Endodermal cell (in vitro differentiated cells): ENCODE measurements at regions not wholly inside any gene's neighbourhood (a gene's known extent, or its start where the extent isn't known, plus 50 kb on each side); places are given as distances from the start of the nearest gene placed in this dataset.

Experiments
- DNase-seq: peaks from one replicate; pipeline ENCODE4 v3.0.0-alpha.2; 2017
- H3K27ac ChIP-seq: 2 replicates; pipeline ENCODE4 v1.5.1; 2013; ENCODE audit warnings: mild to moderate bottlenecking, low read depth, low read length, moderate library complexity
- H3K27me3 ChIP-seq: 2 replicates; pipeline ENCODE4 v1.6.1; 2013; ENCODE audit warnings: mild to moderate bottlenecking, low read length, moderate library complexity; ENCODE audit not compliant: insufficient read depth, control insufficient read depth, poor library complexity, severe bottlenecking
- H3K36me3 ChIP-seq: 2 replicates; pipeline ENCODE4 v1.7.0; 2013; ENCODE audit warnings: mild to moderate bottlenecking, low read length, moderate library complexity; ENCODE audit not compliant: control insufficient read depth, insufficient read depth
- H3K4me1 ChIP-seq: one replicate; pipeline ENCODE4 v1.7.0; 2013; ENCODE audit warnings: low read length; ENCODE audit not compliant: control insufficient read depth, insufficient read depth
- H3K4me3 ChIP-seq: 2 replicates; pipeline ENCODE4 v1.5.1; 2013; ENCODE audit warnings: mild to moderate bottlenecking, low read length, moderate library complexity
- H3K9ac ChIP-seq: 2 replicates; pipeline ENCODE4 v1.6.1; 2013; ENCODE audit warnings: mild to moderate bottlenecking, low read length, moderate library complexity; ENCODE audit not compliant: poor library complexity, severe bottlenecking; ENCODE audit errors: extremely low read depth
- H3K9me3 ChIP-seq: 2 replicates; pipeline ENCODE4 v1.6.1; 2013; ENCODE audit warnings: mild to moderate bottlenecking, low read length, moderate library complexity; ENCODE audit not compliant: control insufficient read depth
- H3K27ac Mint-ChIP-seq: 2 replicates; pipeline ENCODE4 v1.8.0; 2020; ENCODE audit warnings: mixed read lengths
- H3K27me3 Mint-ChIP-seq: 2 replicates; pipeline ENCODE4 v1.8.0; 2021; ENCODE audit warnings: mild to moderate bottlenecking, mixed read lengths; ENCODE audit not compliant: insufficient read depth
- H3K36me3 Mint-ChIP-seq: 2 replicates; pipeline ENCODE4 v1.8.0; 2020; ENCODE audit warnings: low read depth, mixed read lengths
- H3K4me1 Mint-ChIP-seq: 2 replicates; pipeline ENCODE4 v1.8.0; 2020; ENCODE audit warnings: mixed read lengths
- H3K4me3 Mint-ChIP-seq: 2 replicates; pipeline ENCODE4 v1.8.0; 2020; ENCODE audit warnings: mild to moderate bottlenecking, moderate library complexity, mixed read lengths
- H3K9me3 Mint-ChIP-seq: 2 replicates; pipeline ENCODE4 v1.8.0; 2020; ENCODE audit warnings: mild to moderate bottlenecking, mixed read lengths
- whole genome bisulfite sequencing, 2 experiments: methylation state at CpG; one replicate each; pipeline versions ENCODE4 v1.1.5 to v1.1.7; 2013; ENCODE audit warnings: missing lambda C conversion rate in 2 of 2, mixed read lengths in 1 of 2; ENCODE audit not compliant: insufficient coverage in 1 of 2, insufficient read length in 1 of 2; 5-methylcytosine and 5-hydroxymethylcytosine counted together
- TF ChIP-seq, protein P1 (sequence below): fragments of 200-600 bp; sonication (generic); conservative IDR thresholded peaks from 2 replicates; pipeline ENCODE4 v1.5.0; 2021; ENCODE audit warnings: antibody characterized with exemption, mild to moderate bottlenecking

DNA sequence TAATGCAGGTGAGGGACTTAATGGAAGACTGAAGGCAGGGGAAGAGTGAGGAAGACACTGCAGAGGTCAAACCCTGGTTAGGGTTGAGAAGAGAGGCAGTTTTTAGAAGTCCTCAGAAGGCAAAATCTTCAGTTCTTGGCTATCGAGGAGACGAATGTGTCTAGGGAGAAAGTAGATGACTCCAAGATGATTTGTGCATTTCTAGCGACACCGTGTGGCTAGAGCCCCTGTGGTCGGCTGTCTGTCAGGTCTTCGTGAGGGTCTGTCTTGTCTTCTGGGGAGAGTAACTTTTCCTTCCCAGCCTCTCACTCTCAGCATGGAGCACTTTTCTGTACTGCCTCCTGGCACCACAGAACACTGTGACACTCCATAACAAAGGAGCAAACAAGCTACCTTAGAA, 458.1 kb downstream of the STIM2 start:
- no peaks in the 10 kb centered on the region for H3K9me3 Mint-ChIP-seq
- peak; percentile 92 for DNase-seq
- no peaks in the 10 kb centered on the region for H3K9me3 ChIP-seq
- no peak overlapping the region for H3K27ac Mint-ChIP-seq
- H3K4me1 Mint-ChIP-seq = peaks cover 7% of the 10 kb centered on the region
- H3K27ac ChIP-seq = no peak overlapping the region
- WGBS, 2 experiments = 0 to 27% methylated on average over 3 to 6 of the region's 6 CpGs
- no peaks in the 10 kb centered on the region for H3K27me3 Mint-ChIP-seq
- no peak overlapping the region for H3K4me3 Mint-ChIP-seq
- H3K9ac ChIP-seq = no peak overlapping the region
- no peaks in the 10 kb centered on the region for H3K27me3 ChIP-seq
- TF ChIP-seq, protein P1, sequence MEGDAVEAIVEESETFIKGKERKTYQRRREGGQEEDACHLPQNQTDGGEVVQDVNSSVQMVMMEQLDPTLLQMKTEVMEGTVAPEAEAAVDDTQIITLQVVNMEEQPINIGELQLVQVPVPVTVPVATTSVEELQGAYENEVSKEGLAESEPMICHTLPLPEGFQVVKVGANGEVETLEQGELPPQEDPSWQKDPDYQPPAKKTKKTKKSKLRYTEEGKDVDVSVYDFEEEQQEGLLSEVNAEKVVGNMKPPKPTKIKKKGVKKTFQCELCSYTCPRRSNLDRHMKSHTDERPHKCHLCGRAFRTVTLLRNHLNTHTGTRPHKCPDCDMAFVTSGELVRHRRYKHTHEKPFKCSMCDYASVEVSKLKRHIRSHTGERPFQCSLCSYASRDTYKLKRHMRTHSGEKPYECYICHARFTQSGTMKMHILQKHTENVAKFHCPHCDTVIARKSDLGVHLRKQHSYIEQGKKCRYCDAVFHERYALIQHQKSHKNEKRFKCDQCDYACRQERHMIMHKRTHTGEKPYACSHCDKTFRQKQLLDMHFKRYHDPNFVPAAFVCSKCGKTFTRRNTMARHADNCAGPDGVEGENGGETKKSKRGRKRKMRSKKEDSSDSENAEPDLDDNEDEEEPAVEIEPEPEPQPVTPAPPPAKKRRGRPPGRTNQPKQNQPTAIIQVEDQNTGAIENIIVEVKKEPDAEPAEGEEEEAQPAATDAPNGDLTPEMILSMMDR = peak; percentile 86
- no peaks in the 10 kb centered on the region for H3K36me3 Mint-ChIP-seq
- no peaks in the 10 kb centered on the region for H3K4me1 ChIP-seq
- H3K4me3 ChIP-seq = no peak overlapping the region
- no peaks in the 10 kb centered on the region for H3K36me3 ChIP-seq

DNA sequence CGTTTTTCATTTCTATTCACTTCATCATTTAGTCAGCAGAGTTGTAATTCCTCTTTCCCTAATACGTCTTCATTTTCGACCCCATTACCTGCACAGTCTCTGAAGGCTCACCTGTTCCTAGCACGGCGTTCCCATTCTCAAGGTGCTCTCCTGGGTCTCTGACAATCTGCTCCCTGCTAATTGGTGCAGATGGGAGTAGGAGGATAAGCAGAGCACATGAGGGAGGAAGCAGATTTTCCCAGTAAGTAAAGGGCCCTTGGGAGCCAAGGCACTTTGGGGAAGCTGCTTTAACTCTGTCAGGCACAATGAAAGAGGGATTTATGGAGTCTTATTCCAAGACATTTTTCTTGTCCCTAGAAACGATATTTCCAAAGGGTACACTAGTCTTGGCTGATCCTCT, 466.4 kb downstream of the STIM2 start:
- WGBS, 2 experiments = 90 to 96% methylated on average over 3 to 6 of the region's 6 CpGs
- H3K4me3 ChIP-seq = no peak overlapping the region
- no peak overlapping the region for H3K27ac Mint-ChIP-seq
- no peaks in the 10 kb centered on the region for H3K36me3 ChIP-seq
- no peak overlapping the region for H3K27ac ChIP-seq
- no peak overlapping the region for H3K9ac ChIP-seq
- H3K27me3 Mint-ChIP-seq = no peaks in the 10 kb centered on the region
- no peaks in the 10 kb centered on the region for H3K36me3 Mint-ChIP-seq
- no peaks in the 10 kb centered on the region for H3K4me1 Mint-ChIP-seq
- H3K27me3 ChIP-seq = no peaks in the 10 kb centered on the region
- no peak for DNase-seq
- TF ChIP-seq, protein P1 = no peak
- H3K9me3 Mint-ChIP-seq = peaks cover 8% of the 10 kb centered on the region
- H3K4me3 Mint-ChIP-seq = no peak overlapping the region
- H3K9me3 ChIP-seq = no peaks in the 10 kb centered on the region
- H3K4me1 ChIP-seq = no peaks in the 10 kb centered on the region

GRCh38 chr4:27327421-27328181, 467.0 kb downstream of the STIM2 start:
- H3K4me1 Mint-ChIP-seq = peaks cover 2% of the 10 kb centered on the region
- Histone ChIP-seq H3K4me1 (peaks cover under 1% of the 10 kb centered on the region), H3K4me3 (no peak overlapping the region), H3K9ac (no peak overlapping the region), H3K36me3 (no peaks in the 10 kb centered on the region), H3K9me3 (no peaks in the 10 kb centered on the region), H3K27ac (no peak overlapping the region), H3K27me3 (no peaks in the 10 kb centered on the region)
- H3K9me3 Mint-ChIP-seq = peaks cover 8% of the 10 kb centered on the region
- H3K4me3 Mint-ChIP-seq = no peak overlapping the region
- 94 to 100% methylated on average over 1 to 5 of the region's 5 CpGs for WGBS, 2 experiments
- TF ChIP-seq, protein P1 = no peak
- no peaks in the 10 kb centered on the region for H3K36me3 Mint-ChIP-seq
- no peak overlapping the region for H3K27ac Mint-ChIP-seq
- no peaks in the 10 kb centered on the region for H3K27me3 Mint-ChIP-seq
- no peak for DNase-seq
